ENCODE measurements at regions not wholly inside any gene's neighbourhood (a gene's known extent, or its start where the extent isn't known, plus 50 kb on each side); places are given as distances from the start of the nearest gene placed in this dataset.

DNA sequence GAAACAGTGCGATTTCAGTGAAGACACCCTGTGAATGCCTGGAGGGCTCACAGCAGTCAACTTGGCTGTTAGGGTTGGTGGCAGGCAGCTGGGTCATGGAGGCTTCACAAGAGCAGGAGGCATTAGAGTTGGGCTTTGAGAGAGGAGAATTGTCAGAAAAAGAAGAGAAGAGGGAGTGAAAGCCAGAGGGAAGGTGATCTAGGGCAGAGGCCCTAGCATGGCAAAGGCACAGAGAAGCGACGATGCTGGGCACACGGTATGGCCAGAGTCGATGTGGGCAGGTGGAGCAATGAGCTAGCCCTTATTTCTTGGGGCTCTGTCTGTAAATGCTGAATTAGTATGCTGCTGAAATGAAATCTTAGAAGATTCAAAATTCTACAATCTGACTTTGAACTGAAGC, 52.6 kb upstream of the OLFM4 start:
- H3K36me3 ChIP-seq (ENCODE audit: control insufficient read depth, insufficient read depth, low read length) = no peaks in the 10 kb centered on the region
- H3K27ac ChIP-seq (ENCODE audit: low read depth, low read length) = no peak overlapping the region
- H3K9ac ChIP-seq (ENCODE audit: low read depth, low read length) = no peak overlapping the region
- peaks cover 9% of the 10 kb centered on the region for H3K4me1 ChIP-seq (ENCODE audit: control insufficient read depth, insufficient read depth, low read length)
- no peaks in the 10 kb centered on the region for H3K27me3 ChIP-seq (ENCODE audit: control insufficient read depth, insufficient read depth, low read length)
- no peak overlapping the region for H3K4me3 ChIP-seq (ENCODE audit: low read depth, low read length)
- H3K9me3 ChIP-seq (ENCODE audit: control insufficient read depth, insufficient read depth, low read length) = no peaks in the 10 kb centered on the region

GRCh38 chr13:52975161-52975560, 53.5 kb upstream of the OLFM4 start:
- Histone ChIP-seq H3K9me3 (ENCODE audit: control insufficient read depth, insufficient read depth, low read length) (no peaks in the 10 kb centered on the region), H3K36me3 (ENCODE audit: control insufficient read depth, insufficient read depth, low read length) (no peaks in the 10 kb centered on the region), H3K27ac (ENCODE audit: low read depth, low read length) (no peak overlapping the region), H3K27me3 (ENCODE audit: control insufficient read depth, insufficient read depth, low read length) (no peaks in the 10 kb centered on the region), H3K4me3 (ENCODE audit: low read depth, low read length) (no peak overlapping the region), H3K4me1 (ENCODE audit: control insufficient read depth, insufficient read depth, low read length) (peaks cover 9% of the 10 kb centered on the region), H3K9ac (ENCODE audit: low read depth, low read length) (no peak overlapping the region)

- H3K9me3 ChIP-seq (ENCODE audit: control insufficient read depth, insufficient read depth, low read length) = no peaks in the 10 kb centered on the region
- H3K27me3 ChIP-seq (ENCODE audit: control insufficient read depth, insufficient read depth, low read length) = no peaks in the 10 kb centered on the region
- H3K4me3 ChIP-seq (ENCODE audit: low read depth, low read length) = no peak overlapping the region
- H3K27ac ChIP-seq (ENCODE audit: low read depth, low read length) = no peak overlapping the region
- no peak overlapping the region for H3K9ac ChIP-seq (ENCODE audit: low read depth, low read length)
- H3K4me1 ChIP-seq (ENCODE audit: control insufficient read depth, insufficient read depth, low read length) = peaks cover 9% of the 10 kb centered on the region
- no peaks in the 10 kb centered on the region for H3K36me3 ChIP-seq (ENCODE audit: control insufficient read depth, insufficient read depth, low read length)
Measured at GRCh38 chr13:52974711-52975110, 53.9 kb upstream of the OLFM4 start.

- no peaks in the 10 kb centered on the region for H3K27me3 ChIP-seq (ENCODE audit: control insufficient read depth, insufficient read depth, low read length)
- H3K4me3 ChIP-seq (ENCODE audit: low read depth, low read length) = no peak overlapping the region
- H3K27ac ChIP-seq (ENCODE audit: low read depth, low read length) = no peak overlapping the region
- H3K9ac ChIP-seq (ENCODE audit: low read depth, low read length) = no peak overlapping the region
- H3K4me1 ChIP-seq (ENCODE audit: control insufficient read depth, insufficient read depth, low read length) = peaks cover 4% of the 10 kb centered on the region; the same call in 1 of the 2 replicates
- no peaks in the 10 kb centered on the region for H3K36me3 ChIP-seq (ENCODE audit: control insufficient read depth, insufficient read depth, low read length)
- no peaks in the 10 kb centered on the region for H3K9me3 ChIP-seq (ENCODE audit: control insufficient read depth, insufficient read depth, low read length)
Measured at GRCh38 chr13:52969373-52969772, 59.2 kb upstream of the OLFM4 start.

GRCh38 chr13:52968074-52968700, 60.4 kb upstream of the OLFM4 start:
- Histone ChIP-seq H3K36me3 (ENCODE audit: control insufficient read depth, insufficient read depth, low read length) (no peaks in the 10 kb centered on the region), H3K27ac (ENCODE audit: low read depth, low read length) (no peak overlapping the region), H3K4me1 (ENCODE audit: control insufficient read depth, insufficient read depth, low read length) (peaks cover 15% of the 10 kb centered on the region), H3K9me3 (ENCODE audit: control insufficient read depth, insufficient read depth, low read length) (no peaks in the 10 kb centered on the region), H3K4me3 (ENCODE audit: low read depth, low read length) (no peak overlapping the region), H3K27me3 (ENCODE audit: control insufficient read depth, insufficient read depth, low read length) (peaks cover 3% of the 10 kb centered on the region), H3K9ac (ENCODE audit: low read depth, low read length) (no peak overlapping the region)

- Histone ChIP-seq H3K36me3 (ENCODE audit: control insufficient read depth, insufficient read depth, low read length) (no peaks in the 10 kb centered on the region), H3K9ac (ENCODE audit: low read depth, low read length) (no peak overlapping the region), H3K27ac (ENCODE audit: low read depth, low read length) (no peak overlapping the region), H3K4me3 (ENCODE audit: low read depth, low read length) (no peak overlapping the region), H3K4me1 (ENCODE audit: control insufficient read depth, insufficient read depth, low read length) (peaks cover 34% of the 10 kb centered on the region), H3K27me3 (ENCODE audit: control insufficient read depth, insufficient read depth, low read length) (peaks cover 18% of the 10 kb centered on the region), H3K9me3 (ENCODE audit: control insufficient read depth, insufficient read depth, low read length) (no peaks in the 10 kb centered on the region)
Measured at GRCh38 chr13:52961987-52962386, 66.6 kb upstream of the OLFM4 start.

DNA sequence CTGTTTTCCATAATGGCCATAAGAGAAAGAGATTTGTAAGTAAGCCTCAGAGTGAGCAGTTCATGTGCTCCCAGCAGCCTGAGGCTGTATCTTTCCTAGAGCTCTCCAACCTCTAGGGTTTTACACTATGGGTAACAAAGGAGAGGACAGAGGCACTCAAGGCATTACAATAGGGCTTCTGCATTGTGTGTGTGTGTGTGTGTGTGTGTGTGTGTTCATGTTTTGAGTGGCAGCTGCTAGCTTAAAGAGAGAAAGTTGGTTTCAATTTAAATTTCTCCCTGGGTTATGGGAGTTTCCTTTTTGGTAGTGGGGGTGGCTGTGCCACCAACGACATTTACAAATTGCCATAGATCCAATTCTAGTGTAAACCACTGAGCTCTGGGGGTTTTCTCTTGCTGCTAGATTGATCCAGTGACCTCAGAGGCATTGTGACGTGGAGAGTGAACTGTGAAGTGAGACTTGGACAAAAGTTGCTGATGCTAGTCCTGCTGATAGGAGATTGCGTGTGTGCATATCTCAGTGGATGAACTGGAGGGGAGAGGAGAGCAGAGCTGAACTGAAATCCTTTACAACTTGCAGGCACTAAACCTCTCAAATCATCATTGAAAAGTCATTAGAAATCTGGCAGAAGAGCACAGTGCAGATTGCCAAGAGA, 67.2 kb upstream of the OLFM4 start:
- Histone ChIP-seq H3K9me3 (ENCODE audit: control insufficient read depth, insufficient read depth, low read length) (no peaks in the 10 kb centered on the region), H3K4me1 (ENCODE audit: control insufficient read depth, insufficient read depth, low read length) (peaks cover 40% of the 10 kb centered on the region), H3K27me3 (ENCODE audit: control insufficient read depth, insufficient read depth, low read length) (peaks cover 18% of the 10 kb centered on the region), H3K9ac (ENCODE audit: low read depth, low read length) (no peak overlapping the region), H3K27ac (ENCODE audit: low read depth, low read length) (no peak overlapping the region), H3K36me3 (ENCODE audit: control insufficient read depth, insufficient read depth, low read length) (no peaks in the 10 kb centered on the region), H3K4me3 (ENCODE audit: low read depth, low read length) (no peak overlapping the region)

DNA sequence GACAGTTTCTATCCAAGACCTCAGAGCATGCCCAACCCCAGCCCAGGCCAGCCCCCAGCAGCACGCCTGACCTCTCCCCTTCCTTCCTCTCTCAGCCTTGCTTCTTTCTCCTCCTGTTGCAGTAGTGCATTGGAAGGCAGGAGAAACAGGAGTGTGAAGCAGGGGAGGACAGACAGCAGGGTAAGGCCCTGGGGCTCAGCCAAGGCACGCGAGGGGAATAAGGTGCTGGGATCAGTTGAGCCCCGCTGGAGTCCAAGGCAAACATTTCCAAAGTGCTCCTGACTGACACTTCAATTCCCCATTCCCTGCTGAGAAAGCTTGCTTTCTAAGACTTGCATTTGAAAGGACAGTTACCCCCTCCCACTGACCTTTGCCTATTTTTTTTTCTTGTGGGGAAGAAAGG, 73.1 kb upstream of the OLFM4 start:
- no peaks in the 10 kb centered on the region for H3K27me3 ChIP-seq (ENCODE audit: control insufficient read depth, insufficient read depth, low read length)
- H3K4me1 ChIP-seq (ENCODE audit: control insufficient read depth, insufficient read depth, low read length) = peaks cover 37% of the 10 kb centered on the region
- no peaks in the 10 kb centered on the region for H3K9me3 ChIP-seq (ENCODE audit: control insufficient read depth, insufficient read depth, low read length)
- H3K9ac ChIP-seq (ENCODE audit: low read depth, low read length) = no peak overlapping the region
- peak overlapping the region; percentile 21; the same call in 1 of the 2 replicates for H3K4me3 ChIP-seq (ENCODE audit: low read depth, low read length)
- no peaks in the 10 kb centered on the region for H3K36me3 ChIP-seq (ENCODE audit: control insufficient read depth, insufficient read depth, low read length)
- peak overlapping the region; percentile 92 for H3K27ac ChIP-seq (ENCODE audit: low read depth, low read length)

GRCh38 chr13:52954838-52955237, 73.8 kb upstream of the OLFM4 start:
- Histone ChIP-seq H3K9me3 (ENCODE audit: control insufficient read depth, insufficient read depth, low read length) (no peaks in the 10 kb centered on the region), H3K36me3 (ENCODE audit: control insufficient read depth, insufficient read depth, low read length) (no peaks in the 10 kb centered on the region), H3K4me1 (ENCODE audit: control insufficient read depth, insufficient read depth, low read length) (peaks cover 38% of the 10 kb centered on the region), H3K27ac (ENCODE audit: low read depth, low read length) (peak overlapping the region; percentile 92), H3K27me3 (ENCODE audit: control insufficient read depth, insufficient read depth, low read length) (no peaks in the 10 kb centered on the region), H3K9ac (ENCODE audit: low read depth, low read length) (no peak overlapping the region), H3K4me3 (ENCODE audit: low read depth, low read length) (peak overlapping the region; percentile 21; the same call in 1 of the 2 replicates)

GRCh38 chr13:52950436-52950956, 78.1 kb upstream of the OLFM4 start:
- H3K9ac ChIP-seq (ENCODE audit: low read depth, low read length) = no peak overlapping the region
- H3K36me3 ChIP-seq (ENCODE audit: control insufficient read depth, insufficient read depth, low read length) = no peaks in the 10 kb centered on the region
- H3K4me3 ChIP-seq (ENCODE audit: low read depth, low read length) = no peak overlapping the region
- no peaks in the 10 kb centered on the region for H3K27me3 ChIP-seq (ENCODE audit: control insufficient read depth, insufficient read depth, low read length)
- H3K9me3 ChIP-seq (ENCODE audit: control insufficient read depth, insufficient read depth, low read length) = no peaks in the 10 kb centered on the region
- H3K4me1 ChIP-seq (ENCODE audit: control insufficient read depth, insufficient read depth, low read length) = peaks cover 46% of the 10 kb centered on the region
- no peak overlapping the region for H3K27ac ChIP-seq (ENCODE audit: low read depth, low read length)

- Histone ChIP-seq H3K4me3 (ENCODE audit: low read depth, low read length) (no peak overlapping the region), H3K36me3 (ENCODE audit: control insufficient read depth, insufficient read depth, low read length) (no peaks in the 10 kb centered on the region), H3K27ac (ENCODE audit: low read depth, low read length) (no peak overlapping the region), H3K4me1 (ENCODE audit: control insufficient read depth, insufficient read depth, low read length) (peaks cover 38% of the 10 kb centered on the region), H3K9me3 (ENCODE audit: control insufficient read depth, insufficient read depth, low read length) (no peaks in the 10 kb centered on the region), H3K9ac (ENCODE audit: low read depth, low read length) (no peak overlapping the region), H3K27me3 (ENCODE audit: control insufficient read depth, insufficient read depth, low read length) (no peaks in the 10 kb centered on the region)
Measured at GRCh38 chr13:52949742-52950141, 78.9 kb upstream of the OLFM4 start.
